ENCODE measurements at regions not wholly inside any gene's neighbourhood (a gene's known extent, or its start where the extent isn't known, plus 50 kb on each side); places are given as distances from the start of the nearest gene placed in this dataset.
"Not testable (repeated sequence)": the region's sequence is repeated elsewhere in the genome, so short reads cannot be mapped to it uniquely, and the experiment has no call there.

DNA sequence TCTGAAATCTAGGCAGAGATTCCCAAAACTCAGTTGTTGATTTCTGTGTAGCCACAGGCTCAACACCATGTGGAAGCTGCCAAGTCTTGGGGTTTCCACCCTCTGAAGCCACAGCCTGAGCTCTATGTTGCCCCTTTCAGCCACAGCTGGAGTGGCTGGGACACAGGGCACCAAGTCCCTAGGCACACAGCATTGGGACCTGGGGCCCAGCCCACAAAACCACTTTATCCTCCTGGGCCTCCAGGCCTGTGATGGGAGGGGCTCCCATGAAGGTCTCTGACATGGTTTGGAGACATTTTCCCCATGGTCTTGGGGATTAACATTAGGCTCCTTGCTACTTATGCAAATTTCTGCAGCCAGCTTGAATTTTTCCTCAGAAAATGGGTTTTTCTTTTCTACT lies 186.0 kb upstream of the SPOPL start:
- TF ChIP-seq, protein P1, sequence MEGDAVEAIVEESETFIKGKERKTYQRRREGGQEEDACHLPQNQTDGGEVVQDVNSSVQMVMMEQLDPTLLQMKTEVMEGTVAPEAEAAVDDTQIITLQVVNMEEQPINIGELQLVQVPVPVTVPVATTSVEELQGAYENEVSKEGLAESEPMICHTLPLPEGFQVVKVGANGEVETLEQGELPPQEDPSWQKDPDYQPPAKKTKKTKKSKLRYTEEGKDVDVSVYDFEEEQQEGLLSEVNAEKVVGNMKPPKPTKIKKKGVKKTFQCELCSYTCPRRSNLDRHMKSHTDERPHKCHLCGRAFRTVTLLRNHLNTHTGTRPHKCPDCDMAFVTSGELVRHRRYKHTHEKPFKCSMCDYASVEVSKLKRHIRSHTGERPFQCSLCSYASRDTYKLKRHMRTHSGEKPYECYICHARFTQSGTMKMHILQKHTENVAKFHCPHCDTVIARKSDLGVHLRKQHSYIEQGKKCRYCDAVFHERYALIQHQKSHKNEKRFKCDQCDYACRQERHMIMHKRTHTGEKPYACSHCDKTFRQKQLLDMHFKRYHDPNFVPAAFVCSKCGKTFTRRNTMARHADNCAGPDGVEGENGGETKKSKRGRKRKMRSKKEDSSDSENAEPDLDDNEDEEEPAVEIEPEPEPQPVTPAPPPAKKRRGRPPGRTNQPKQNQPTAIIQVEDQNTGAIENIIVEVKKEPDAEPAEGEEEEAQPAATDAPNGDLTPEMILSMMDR (IDR thresholded peaks at IDR 0.05; ENCODE audit: poor library complexity) = not testable (repeated sequence)
- not testable (repeated sequence) for TF ChIP-seq EZH2phosphoT487 (IDR thresholded peaks at IDR 0.05; ENCODE audit: low read depth, severe bottlenecking, unreplicated experiment); EZH2 (IDR thresholded peaks at IDR 0.05; ENCODE audit: borderline replicate concordance)

All from hepatocyte (in vitro differentiated cells).